Loucy (cell line): ENCODE measurements at regions not wholly inside any gene's neighbourhood (a gene's known extent, or its start where the extent isn't known, plus 50 kb on each side); places are given as distances from the start of the nearest gene placed in this dataset.

Source experiments
- H2AFZ ChIP-seq: fragments of 200-600 bp; sonication (generic); 2 replicates; pipeline ENCODE4 v1.6.0; 2016; ENCODE audit warnings: antibody characterized with exemption, mild to moderate bottlenecking, low read length, moderate library complexity
- H3F3A ChIP-seq: fragments of 200-600 bp; 2 replicates; pipeline ENCODE4 v1.6.0; 2016; ENCODE audit warnings: antibody characterized with exemption, low read depth, mild to moderate bottlenecking
- H3K27me3 ChIP-seq: fragments of 200-600 bp; sonication (generic); 2 replicates; pipeline ENCODE4 v1.6.1; 2014; ENCODE audit warnings: low read length, mild to moderate bottlenecking; ENCODE audit not compliant: insufficient read depth, poor library complexity, severe bottlenecking
- H3K36me3 ChIP-seq: fragments of 200-600 bp; sonication (generic); 2 replicates; pipeline ENCODE4 v1.6.1; 2016; ENCODE audit warnings: low read length; ENCODE audit not compliant: insufficient read depth
- H3K4me1 ChIP-seq: fragments of 200-600 bp; sonication (generic); 2 replicates; pipeline ENCODE4 v1.5.1; 2014; ENCODE audit warnings: low read length, mild to moderate bottlenecking; ENCODE audit not compliant: insufficient read depth, poor library complexity, severe bottlenecking
- H3K4me2 ChIP-seq: fragments of 200-600 bp; sonication (generic); 2 replicates; pipeline ENCODE4 v1.6.0; 2014; ENCODE audit warnings: antibody characterized with exemption, low read length, low read depth, mild to moderate bottlenecking; ENCODE audit not compliant: poor library complexity, severe bottlenecking
- H3K4me3 ChIP-seq: fragments of 200-600 bp; sonication (generic); 2 replicates; pipeline ENCODE4 v1.5.1; 2014; ENCODE audit warnings: low read length, mild to moderate bottlenecking, mixed read lengths; ENCODE audit not compliant: poor library complexity, severe bottlenecking
- H3K79me2 ChIP-seq: fragments of 200-600 bp; sonication (generic); 2 replicates; pipeline ENCODE4 v1.6.1; 2014; ENCODE audit warnings: low read length; ENCODE audit not compliant: insufficient read depth
- H3K9ac ChIP-seq: fragments of 200-600 bp; sonication (generic); 2 replicates; pipeline ENCODE4 v1.6.0; 2014; ENCODE audit warnings: mild to moderate bottlenecking, low read depth, low read length, moderate library complexity; ENCODE audit not compliant: poor library complexity, severe bottlenecking
- H3K9me2 ChIP-seq: fragments of 200-600 bp; sonication (generic); replicated peaks from 2 replicates; pipeline ENCODE4 v1.6.1; 2016; ENCODE audit warnings: low read depth, low read length, mixed read lengths
- H3K9me3 ChIP-seq: fragments of 200-600 bp; sonication (generic); 2 replicates; pipeline ENCODE4 v1.6.1; 2014; ENCODE audit warnings: mild to moderate bottlenecking, antibody characterized with exemption, low read length, low read depth; ENCODE audit not compliant: insufficient read depth
- H4K20me1 ChIP-seq: fragments of 200-600 bp; sonication (generic); 2 replicates; pipeline ENCODE4 v1.6.0; 2014; ENCODE audit warnings: antibody characterized with exemption, low read length, mild to moderate bottlenecking; ENCODE audit not compliant: insufficient read depth, poor library complexity, severe bottlenecking
- CTCF ChIP-seq: fragments of 200-600 bp; sonication (generic); conservative IDR thresholded peaks from 2 replicates; pipeline ENCODE4 v1.5.1; 2014; ENCODE audit warnings: mild to moderate bottlenecking, antibody characterized with exemption, low read length
- EZH2phosphoT487 ChIP-seq: fragments of 200-600 bp; IDR thresholded peaks from 2 replicates; pipeline ENCODE4 v1.6.1; 2018; ENCODE audit warnings: antibody characterized with exemption, mild to moderate bottlenecking, moderate library complexity, borderline replicate concordance

- Histone ChIP-seq H3K79me2 (no peaks in the 10 kb centered on the region), H3K9me2 (no peaks in the 10 kb centered on the region), H3K9ac (no peak overlapping the region), H3K27me3 (no peaks in the 10 kb centered on the region), H3F3A (no peaks in the 10 kb centered on the region), H3K36me3 (no peaks in the 10 kb centered on the region), H3K4me2 (no peak overlapping the region), H4K20me1 (no peaks in the 10 kb centered on the region), H3K4me1 (no peaks in the 10 kb centered on the region), H2AFZ (no peak overlapping the region), H3K4me3 (no peak overlapping the region), H3K9me3 (no peaks in the 10 kb centered on the region)
- TF ChIP-seq CTCF = no peak
- no peak for TF ChIP-seq EZH2phosphoT487
Observed at GRCh38 chr13:26934096-26934495, 173.5 kb upstream of the GPR12 start.

- no peak overlapping the region for H3K4me3 ChIP-seq
- H3K9ac ChIP-seq = no peak overlapping the region
- H3K36me3 ChIP-seq = no peaks in the 10 kb centered on the region
- H3F3A ChIP-seq = no peaks in the 10 kb centered on the region
- no peaks in the 10 kb centered on the region for H3K9me3 ChIP-seq
- no peaks in the 10 kb centered on the region for H3K27me3 ChIP-seq
- no peaks in the 10 kb centered on the region for H3K9me2 ChIP-seq
- H4K20me1 ChIP-seq = no peaks in the 10 kb centered on the region
- H2AFZ ChIP-seq = no peak overlapping the region
- TF ChIP-seq EZH2phosphoT487 (no peak), CTCF (no peak)
- H3K4me2 ChIP-seq = no peak overlapping the region
- no peaks in the 10 kb centered on the region for H3K4me1 ChIP-seq
- no peaks in the 10 kb centered on the region for H3K79me2 ChIP-seq
Observed at GRCh38 chr13:26932465-26932864, 171.9 kb upstream of the GPR12 start.

GRCh38 chr13:26929971-26930730 is 169.6 kb upstream of the GPR12 start:
- no peaks in the 10 kb centered on the region for H3K4me1 ChIP-seq
- peak overlapping the region; percentile 87 for H2AFZ ChIP-seq
- H3K4me2 ChIP-seq = peak overlapping the region; percentile 67
- H3K27me3 ChIP-seq = no peaks in the 10 kb centered on the region
- H3K79me2 ChIP-seq = no peaks in the 10 kb centered on the region
- H3K4me3 ChIP-seq = peak overlapping the region; percentile 53
- H3K36me3 ChIP-seq = no peaks in the 10 kb centered on the region
- no peak overlapping the region for H3K9ac ChIP-seq
- no peaks in the 10 kb centered on the region for H3K9me2 ChIP-seq
- TF ChIP-seq EZH2phosphoT487 (no peak), CTCF (peak; percentile 97)
- H3F3A ChIP-seq = no peaks in the 10 kb centered on the region
- H3K9me3 ChIP-seq = no peaks in the 10 kb centered on the region
- no peaks in the 10 kb centered on the region for H4K20me1 ChIP-seq
